ENCODE measurements at regions not wholly inside any gene's neighbourhood (a gene's known extent, or its start where the extent isn't known, plus 50 kb on each side); places are given as distances from the start of the nearest gene placed in this dataset.
"Not testable (repeated sequence)": the region's sequence is repeated elsewhere in the genome, so short reads cannot be mapped to it uniquely, and the experiment has no call there.

DNA sequence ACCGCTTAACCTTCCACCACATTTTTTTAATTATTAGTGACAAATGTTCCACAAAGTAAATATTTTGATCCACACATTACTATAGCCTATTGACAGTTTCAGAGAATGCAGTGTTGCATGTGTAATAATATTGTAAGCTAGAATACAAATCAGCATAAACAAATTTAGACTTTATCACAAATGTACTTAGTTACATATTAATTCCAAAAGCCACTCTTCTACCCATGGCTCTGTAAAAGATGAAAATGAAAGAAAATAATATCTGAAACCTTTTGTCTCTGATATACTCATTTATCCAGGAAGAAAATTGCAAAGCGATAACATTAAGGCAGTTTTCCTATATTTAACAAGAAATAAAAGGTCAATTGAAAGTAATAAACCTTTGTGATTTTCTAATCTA, 954.0 kb upstream of the MAN1A1 start:
- DNase-seq = no peak
- in situ Hi-C loops (cut with MboI; ENCODE audit: low pct_unique_long_range_greater_than_20kb, low sequenced_read_pairs) = no loop called here

DNA sequence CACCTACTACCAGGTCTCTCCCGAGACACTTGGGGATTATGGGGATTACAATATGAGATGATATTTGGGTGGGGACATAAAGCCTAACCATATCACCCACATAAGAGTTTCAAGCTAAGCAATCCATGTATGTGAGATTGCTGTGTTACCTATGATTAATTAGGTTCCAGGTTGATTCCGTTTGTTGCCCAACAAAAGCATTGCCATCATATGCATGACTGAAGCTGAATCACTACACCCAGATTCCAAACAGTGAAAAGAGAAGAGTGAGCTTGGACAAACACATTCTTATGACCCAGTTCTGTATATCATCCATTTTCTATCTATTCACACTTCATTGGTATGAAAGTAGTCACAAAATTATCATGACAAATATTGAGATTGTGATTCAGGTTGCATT, 952.5 kb upstream of the MAN1A1 start:
- in situ Hi-C loops (cut with MboI; ENCODE audit: low pct_unique_long_range_greater_than_20kb, low sequenced_read_pairs) = no loop called here
- no peak for DNase-seq

DNA sequence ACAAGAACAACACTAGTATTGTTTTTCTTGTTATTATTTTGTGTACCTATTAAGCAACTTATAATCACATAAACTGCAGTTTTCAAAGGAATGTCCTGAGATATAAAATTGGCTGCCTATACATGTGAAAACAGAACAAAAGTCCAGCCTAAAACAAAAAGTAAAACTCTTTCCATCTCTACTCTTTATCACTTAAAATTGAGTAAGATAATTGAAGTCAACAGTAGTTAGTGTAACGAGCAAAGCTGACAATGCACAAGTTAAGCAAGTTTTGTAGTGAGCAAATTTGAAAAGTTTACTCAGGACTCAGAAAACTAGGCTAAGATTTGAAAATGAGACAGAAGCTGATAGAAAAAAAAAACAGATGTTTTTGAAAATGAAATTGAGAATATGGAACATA, 941.4 kb upstream of the MAN1A1 start:
- DNase-seq = no peak
- in situ Hi-C loops (cut with MboI; ENCODE audit: low pct_unique_long_range_greater_than_20kb, low sequenced_read_pairs) = no loop called here

DNA sequence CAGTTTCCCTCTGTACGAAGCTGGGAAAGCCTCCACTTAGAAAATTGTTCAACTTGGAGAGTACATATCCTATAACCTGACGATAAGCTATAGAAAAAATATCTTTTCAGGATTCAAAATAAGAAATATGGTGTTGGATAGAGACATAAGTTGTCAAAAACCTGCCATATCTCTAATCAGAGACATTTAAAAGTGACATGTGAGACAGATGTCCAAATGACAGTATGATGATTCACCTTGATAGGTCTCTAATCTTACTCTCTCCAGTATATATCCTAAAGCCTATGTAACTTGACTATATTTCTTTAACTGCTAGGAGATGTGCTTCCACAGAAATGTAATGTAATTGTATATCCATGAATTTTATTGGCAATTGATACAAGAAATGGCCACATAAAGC, 932.4 kb upstream of the MAN1A1 start:
- in situ Hi-C loops (cut with MboI; ENCODE audit: low pct_unique_long_range_greater_than_20kb, low sequenced_read_pairs) = no loop called here

DNA sequence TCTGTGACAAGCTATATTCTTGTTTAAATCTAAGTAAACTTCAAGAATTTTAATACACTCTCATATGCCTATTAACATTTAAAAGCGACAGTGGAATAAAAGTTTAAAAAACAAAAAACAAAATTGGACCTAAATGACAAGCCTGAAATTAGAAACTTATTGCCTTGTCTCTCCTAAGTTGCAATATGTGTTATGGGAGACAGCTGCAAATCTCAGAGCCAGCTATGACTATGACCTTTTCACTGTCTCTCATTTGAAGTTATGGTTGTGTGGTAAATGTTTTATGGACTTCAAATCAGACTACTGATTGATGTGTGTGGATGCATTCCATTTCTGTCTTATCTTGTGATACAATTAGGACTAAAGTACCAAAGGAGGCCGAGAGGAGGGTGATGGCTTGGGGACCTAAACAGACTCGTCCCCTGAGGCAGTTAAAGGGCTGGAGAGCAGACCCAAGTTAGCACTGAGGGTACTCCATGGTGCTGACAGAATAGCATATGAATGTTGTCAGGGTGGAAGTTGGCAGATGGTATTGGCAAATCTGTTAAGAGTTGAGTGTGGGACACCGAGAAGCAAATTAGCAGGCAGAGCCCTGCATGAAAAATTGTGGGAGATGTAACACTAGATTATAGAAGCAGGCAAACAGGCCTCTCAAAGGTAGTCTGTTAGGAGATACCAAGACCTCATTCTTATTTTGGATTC, 930.1 kb upstream of the MAN1A1 start:
- DNase-seq = no peak
- in situ Hi-C loops (cut with MboI; ENCODE audit: low pct_unique_long_range_greater_than_20kb, low sequenced_read_pairs) = no loop called here

More for the DNA sequence above, 932.4 kb upstream of the MAN1A1 start:
- DNase-seq = no peak

DNA sequence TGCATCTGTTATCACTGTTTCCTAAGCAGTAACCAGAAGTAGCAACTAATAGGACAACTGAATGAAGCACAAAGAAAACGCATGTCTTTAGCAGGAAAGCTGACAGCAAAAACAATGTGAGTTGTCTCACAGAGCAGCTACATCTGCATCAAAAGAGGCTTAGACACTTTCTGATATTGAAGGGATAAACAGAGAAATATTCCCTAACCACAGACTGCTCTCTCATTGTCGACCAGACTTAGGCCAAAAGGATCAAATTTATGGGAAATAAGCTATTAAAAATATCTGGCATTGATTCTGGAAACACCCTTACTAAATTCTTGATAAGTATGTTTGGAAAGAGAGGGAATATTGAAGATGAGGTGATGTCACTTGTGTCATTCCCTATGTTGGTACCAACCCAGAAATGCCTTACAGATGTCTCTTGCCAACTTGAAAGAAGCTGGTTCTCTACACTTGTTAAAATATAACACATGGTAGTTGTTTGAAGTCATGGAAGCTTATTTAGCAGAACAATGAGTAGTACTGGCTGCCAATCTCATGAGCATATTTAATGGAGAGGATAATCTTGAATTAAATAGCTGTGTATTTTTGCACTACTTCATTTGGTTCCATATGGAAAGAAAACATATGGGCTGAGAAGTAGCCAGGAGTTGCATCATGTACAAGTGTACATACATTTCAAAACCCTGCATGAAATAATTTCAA, 929.3 kb upstream of the MAN1A1 start:
- in situ Hi-C loops (cut with MboI; ENCODE audit: low pct_unique_long_range_greater_than_20kb, low sequenced_read_pairs) = no loop called here

DNA sequence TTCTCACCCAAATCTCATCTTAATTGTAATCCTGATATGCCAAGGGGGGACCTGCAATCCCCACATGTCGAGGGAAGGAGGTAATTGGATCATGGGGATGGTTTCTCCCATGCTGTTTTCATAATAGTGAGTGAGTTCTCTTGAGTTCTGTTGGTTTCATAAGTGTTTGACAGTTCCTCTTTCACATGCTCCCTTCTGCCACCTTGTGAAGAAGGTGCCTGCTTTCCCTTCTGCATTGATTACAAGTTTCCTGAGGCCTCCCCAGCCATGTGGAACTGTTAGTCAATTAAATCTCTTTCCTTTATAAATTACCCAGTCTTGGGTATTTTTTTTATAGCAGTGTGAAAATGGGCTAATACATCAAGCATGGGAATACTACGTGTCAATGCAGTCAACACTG, 925.0 kb upstream of the MAN1A1 start:
- in situ Hi-C loops (cut with MboI; ENCODE audit: low pct_unique_long_range_greater_than_20kb, low sequenced_read_pairs) = no loop called here
- peak; percentile 2 for DNase-seq

More for the DNA sequence above, 929.3 kb upstream of the MAN1A1 start:
- DNase-seq = no peak

DNA sequence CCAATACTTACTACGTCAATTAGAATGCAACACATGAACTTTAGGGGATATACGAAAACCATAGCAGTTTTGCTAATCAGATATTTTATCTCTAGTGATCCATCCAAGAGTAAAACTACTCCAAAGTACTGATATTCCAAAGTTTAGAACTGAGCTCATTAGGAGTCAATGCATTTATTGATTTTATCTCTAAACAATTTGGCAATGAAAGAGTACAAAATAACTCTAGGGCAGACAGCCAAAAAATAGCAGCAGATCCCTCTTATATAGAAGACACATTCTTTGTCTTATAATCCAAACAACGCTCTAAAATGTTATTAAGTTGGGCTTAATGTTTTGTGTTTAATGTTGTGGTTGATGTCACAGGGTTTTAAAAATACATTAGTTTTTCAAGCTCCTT, 923.9 kb upstream of the MAN1A1 start:
- DNase-seq = no peak
- in situ Hi-C loops (cut with MboI; ENCODE audit: low pct_unique_long_range_greater_than_20kb, low sequenced_read_pairs) = no loop called here

DNA sequence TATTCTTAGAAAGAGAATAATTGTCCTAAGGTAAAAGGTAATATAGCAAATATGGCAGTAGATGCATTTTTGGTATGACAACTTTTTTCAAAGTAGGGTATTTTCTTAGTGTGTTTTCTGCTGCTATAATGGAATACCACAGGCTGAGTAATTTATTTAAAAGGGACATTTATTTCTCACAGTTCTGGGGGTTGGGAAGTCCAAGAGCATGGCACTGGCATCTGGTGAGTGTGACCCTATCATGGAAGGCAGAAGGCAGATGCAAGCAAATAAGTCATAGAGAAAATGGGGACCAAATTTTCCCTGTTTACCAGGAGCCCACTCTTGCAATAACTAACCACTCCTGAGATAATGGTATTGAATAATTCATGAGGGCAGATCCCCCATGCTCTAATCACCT, 922.5 kb upstream of the MAN1A1 start:
- in situ Hi-C loops (cut with MboI; ENCODE audit: low pct_unique_long_range_greater_than_20kb, low sequenced_read_pairs) = no loop called here

DNA sequence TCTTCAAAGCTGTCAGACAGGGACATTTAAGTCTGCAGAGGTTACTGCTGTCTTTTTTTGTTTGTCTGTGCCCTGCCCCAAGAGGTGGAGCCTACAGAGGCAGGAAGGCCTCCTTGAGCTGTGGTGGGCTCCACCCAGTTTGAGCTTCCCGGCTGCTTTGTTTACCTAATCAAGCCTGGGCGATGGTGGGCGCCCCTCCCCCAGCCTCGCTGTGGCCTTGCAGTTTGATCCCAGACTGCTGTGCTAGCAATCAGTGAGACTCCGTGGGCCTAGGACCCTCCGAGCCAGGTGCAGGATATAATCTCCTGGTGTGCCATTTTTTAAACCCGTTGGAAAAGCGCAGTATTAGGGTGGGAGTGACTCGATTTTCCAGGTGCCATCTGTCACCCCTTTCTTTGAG, 918.7 kb upstream of the MAN1A1 start:
- in situ Hi-C loops (cut with MboI; ENCODE audit: low pct_unique_long_range_greater_than_20kb, low sequenced_read_pairs); DNase-seq: not testable (repeated sequence)

More for the DNA sequence above, 922.5 kb upstream of the MAN1A1 start:
- no peak for DNase-seq

DNA sequence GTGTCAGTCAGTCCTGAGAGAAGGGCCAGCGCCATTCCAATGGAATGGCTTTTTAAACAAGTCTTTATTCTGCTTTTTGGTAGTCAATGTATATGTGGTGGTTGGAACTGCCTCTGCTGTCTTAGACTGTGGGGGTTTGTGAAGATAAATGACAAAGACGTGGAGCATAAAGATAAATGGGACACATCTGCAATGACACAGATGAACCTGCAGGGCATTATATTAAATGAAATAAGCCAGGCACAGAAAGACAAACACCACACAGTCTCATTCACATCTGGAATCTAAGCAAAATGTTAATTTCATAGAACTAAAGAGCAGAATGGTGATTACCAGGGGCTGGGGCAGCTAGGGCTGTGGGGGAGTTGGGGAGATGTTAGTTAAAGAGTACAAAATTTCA, 912.8 kb upstream of the MAN1A1 start:
- in situ Hi-C loops (cut with MboI; ENCODE audit: low pct_unique_long_range_greater_than_20kb, low sequenced_read_pairs) = no loop called here
- DNase-seq = no peak

DNA sequence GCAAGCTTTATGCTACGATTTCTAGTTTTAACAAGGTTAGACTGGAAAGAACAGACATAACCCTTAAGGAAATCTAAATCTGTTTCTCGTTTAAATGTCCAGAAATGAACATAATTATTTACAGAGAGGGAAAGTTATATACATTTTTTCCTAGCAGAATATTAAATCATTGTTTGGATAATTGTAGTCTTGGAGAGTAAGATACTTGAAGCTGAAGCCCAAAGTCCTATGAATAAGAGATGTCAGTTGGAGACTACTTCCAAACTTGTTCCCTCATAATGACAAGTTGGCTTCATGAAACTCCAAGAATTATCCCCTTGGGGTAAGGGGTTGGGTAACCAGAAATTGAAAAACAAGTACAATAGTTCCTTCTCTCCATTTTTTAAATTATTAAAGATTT, 911.1 kb upstream of the MAN1A1 start:
- in situ Hi-C loops (cut with MboI; ENCODE audit: low pct_unique_long_range_greater_than_20kb, low sequenced_read_pairs) = no loop called here
- DNase-seq = no peak

DNA sequence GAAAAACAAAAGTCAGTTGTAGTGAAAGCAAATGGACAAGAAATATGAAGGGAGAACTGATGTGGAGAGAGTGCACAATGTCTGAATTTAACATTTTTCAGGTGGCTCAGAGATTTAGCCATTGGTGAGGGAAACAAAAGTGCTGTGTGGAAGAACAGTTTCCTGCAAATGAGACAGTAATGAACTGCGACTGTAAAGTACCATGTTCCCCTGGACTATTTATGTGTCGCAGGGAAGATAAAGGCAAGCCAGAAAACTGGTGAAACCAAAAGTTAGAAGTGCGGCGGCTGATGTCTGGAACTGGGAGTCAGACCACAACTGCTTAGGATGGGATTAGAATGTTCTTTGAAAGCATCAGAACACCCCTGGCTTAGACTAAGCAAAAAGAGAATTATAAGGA, 905.1 kb upstream of the MAN1A1 start:
- in situ Hi-C loops (cut with MboI; ENCODE audit: low pct_unique_long_range_greater_than_20kb, low sequenced_read_pairs) = no loop called here
- no peak for DNase-seq

DNA sequence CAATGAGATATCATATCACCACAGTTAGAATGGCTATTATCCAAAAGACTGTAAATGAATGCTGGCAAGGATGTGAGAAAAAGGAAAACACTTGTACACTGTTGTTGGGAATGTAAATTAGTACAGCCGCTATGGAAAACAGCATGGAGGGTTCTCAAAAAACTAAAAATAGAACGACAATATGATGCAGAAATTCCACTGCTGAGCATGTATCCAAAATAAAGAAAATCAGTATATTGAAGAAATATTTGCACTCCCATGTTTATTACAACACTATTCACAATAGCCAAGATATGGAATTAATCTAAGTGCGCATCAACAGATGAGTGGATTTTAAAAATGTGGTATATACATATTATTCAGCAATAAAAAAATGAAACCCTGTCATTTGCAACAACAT, 898.9 kb upstream of the MAN1A1 start:
- in situ Hi-C loops (cut with MboI; ENCODE audit: low pct_unique_long_range_greater_than_20kb, low sequenced_read_pairs) = no loop called here

DNA sequence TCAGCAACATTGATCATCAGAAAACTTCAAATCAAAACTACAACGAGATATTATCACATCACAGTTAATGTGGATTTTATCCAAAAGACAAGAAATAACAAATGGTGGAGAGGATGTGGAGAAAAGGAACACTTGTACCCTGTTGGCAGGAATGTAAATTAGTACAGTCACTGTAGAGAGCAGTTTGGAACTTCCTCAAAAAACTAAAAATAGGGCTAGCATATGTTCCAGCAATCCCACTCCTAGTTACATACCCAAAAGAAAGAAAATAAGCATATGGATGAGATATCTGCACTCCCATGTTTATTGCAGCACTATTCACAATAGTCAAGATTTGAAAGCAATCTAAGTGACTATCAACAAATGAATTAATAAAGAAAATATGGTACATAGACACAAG, 887.7 kb upstream of the MAN1A1 start:
- DNase-seq = no peak
- in situ Hi-C loops (cut with MboI; ENCODE audit: low pct_unique_long_range_greater_than_20kb, low sequenced_read_pairs) = no loop called here

More for the DNA sequence above, 898.9 kb upstream of the MAN1A1 start:
- DNase-seq = no peak

DNA sequence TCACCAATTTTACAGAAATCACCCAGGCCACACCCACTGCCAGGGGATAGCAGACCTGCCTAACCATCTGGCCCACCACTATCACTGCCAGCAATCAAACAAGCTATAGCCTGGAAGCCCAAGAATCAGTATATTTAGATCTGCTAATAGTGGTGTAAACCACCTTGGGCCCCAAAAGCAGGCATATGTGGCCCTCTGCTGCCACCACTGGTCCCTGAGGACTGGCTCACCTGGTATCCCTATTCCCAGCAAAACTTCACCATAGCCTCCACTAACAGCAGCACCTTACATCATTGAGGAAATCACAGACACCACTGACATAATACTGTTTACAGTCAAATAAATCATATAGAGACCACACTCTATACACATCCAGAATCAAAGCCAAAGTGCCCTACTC, 880.4 kb upstream of the MAN1A1 start:
- in situ Hi-C loops (cut with MboI; ENCODE audit: low pct_unique_long_range_greater_than_20kb, low sequenced_read_pairs) = no loop called here
- DNase-seq = no peak

DNA sequence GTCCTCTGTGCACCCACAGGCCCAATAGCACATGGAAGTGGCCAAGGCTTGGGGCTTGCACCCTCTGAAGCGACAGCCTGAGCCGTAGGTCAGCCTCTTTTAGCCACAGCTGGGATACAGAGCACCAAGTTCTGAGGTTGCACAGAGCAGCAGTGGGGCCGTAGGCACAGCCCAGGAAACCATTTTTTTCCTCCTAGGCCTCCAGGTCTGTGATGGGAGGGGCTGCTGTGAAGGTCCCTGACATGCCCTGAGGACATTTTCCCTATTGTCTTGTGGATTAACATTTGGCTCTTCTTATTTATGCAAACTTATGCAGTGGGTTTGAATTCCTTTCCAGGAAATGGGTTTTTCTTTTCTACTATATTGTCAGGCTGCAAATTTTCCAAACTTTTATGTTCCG, 878.7 kb upstream of the MAN1A1 start:
- no peak for DNase-seq
- in situ Hi-C loops (cut with MboI; ENCODE audit: low pct_unique_long_range_greater_than_20kb, low sequenced_read_pairs) = no loop called here

DNA sequence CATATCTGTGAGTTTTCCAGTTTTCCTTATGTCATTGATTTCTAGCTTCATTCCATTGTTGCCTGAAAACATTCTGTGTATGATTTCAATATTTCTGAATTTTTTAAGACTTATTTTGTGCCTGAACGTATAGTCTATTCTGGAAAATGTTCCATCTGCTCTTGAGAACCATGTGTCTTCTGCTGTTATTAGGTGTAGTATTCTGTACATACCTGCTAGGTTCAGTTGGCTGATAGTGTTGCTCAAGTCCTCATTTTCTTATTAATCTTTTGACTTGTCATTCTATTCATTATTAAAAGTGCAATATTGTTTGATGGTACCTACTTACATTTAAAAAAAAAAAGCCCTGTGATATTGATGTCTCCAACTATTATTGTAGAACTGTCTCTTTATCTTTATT, 869.8 kb upstream of the MAN1A1 start:
- in situ Hi-C loops (cut with MboI; ENCODE audit: low pct_unique_long_range_greater_than_20kb, low sequenced_read_pairs) = no loop called here
- DNase-seq = no peak

DNA sequence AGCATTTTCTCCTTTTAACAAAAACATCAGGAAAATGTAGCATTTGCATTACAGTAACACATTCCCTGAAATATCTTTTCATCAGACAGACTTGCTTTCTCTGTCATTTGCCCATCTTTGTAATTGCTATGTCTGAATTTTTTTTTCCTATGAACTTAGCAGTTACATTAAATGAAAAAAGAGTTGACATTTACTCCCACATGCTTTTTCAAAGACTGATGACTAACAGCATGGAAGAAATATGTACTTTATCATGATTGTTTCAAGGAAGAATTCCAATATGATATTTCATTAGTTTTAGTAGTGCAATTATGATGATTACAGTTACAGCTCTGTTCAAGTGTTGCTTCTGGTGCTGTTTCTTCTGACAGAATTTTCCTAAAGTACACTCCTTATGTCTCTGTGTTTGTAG, 864.5 kb upstream of the MAN1A1 start:
- no peak for DNase-seq
- in situ Hi-C loops (cut with MboI; ENCODE audit: low pct_unique_long_range_greater_than_20kb, low sequenced_read_pairs) = no loop called here

DNA sequence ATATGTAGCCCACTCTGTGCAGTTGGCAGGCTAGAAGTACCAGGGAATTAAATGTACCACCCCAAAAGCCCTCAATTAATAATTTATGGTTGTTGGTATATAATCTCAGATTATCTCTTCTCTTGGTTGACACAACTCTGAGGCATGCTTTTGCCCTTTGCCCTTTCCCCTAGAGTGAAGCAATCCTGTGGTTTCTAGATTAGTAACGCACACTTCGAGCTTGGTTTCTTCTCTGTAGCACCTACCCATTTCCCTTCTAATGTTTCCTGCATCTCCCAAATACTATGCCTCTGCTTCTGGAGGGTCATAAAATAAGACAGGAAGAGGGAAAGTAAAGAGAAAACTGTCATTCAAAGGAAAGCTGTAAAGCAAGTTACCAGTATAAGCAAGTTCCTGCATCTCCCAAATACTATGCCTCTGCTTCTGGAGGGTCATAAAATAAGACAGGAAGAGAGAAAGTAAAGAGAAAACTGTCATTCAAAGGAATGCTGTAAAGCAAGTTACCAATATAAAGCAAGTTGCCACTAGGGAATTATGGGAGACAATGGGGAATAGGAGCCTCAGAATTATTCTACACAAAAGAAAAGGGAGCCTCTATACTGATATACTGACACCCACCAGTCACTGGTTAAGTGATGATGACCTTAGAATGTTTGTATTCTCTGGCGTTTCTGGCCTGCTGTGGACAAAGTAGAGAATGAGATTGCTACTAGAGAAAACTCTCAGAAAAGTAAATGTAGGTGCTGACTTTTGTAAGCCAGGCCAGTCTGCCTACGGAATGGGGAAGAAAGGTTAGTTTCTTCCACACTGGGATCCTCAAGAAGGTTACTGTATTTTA, 862.6 kb upstream of the MAN1A1 start:
- in situ Hi-C loops (cut with MboI; ENCODE audit: low pct_unique_long_range_greater_than_20kb, low sequenced_read_pairs) = no loop called here
- no peak for DNase-seq

Measured in KBM-7 (cell line).